ENCODE measurements at regions not wholly inside any gene's neighbourhood (a gene's known extent, or its start where the extent isn't known, plus 50 kb on each side); places are given as distances from the start of the nearest gene placed in this dataset.

DNA sequence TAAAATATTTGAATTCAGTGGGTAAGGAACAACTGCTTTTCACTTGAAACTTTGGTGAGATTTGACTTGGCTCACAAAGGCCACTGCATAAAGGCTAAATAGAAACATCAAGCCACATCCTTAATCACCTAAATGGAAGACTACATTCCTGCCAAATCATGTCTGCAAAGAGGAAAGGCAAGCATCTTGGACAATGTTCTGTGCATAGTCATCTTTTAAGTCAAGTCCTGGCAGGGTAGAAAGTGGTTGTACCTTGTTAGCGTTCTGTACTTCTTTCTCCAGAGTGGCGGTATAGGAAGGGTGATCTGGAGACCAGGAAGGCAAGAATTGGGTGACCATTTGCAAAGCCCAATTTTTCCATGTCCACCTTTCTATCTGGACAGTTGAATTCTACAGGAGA, 121.4 kb upstream of the SLC14A2 start:
- Histone ChIP-seq H3K4me3 (ENCODE audit: low read depth in 2 of 2, low read length in 2 of 2) (no peak overlapping the region), H3K27me3 (ENCODE audit: control insufficient read depth, insufficient read depth, low read length) (no peaks in the 10 kb centered on the region), H3K4me1 (ENCODE audit: control insufficient read depth, insufficient read depth, low read length) (no peaks in the 10 kb centered on the region), H3K9me3 (ENCODE audit: control insufficient read depth, insufficient read depth, low read depth, low read length) (no peaks in the 10 kb centered on the region), H3K27ac (ENCODE audit: low read length) (no peak overlapping the region), H3K36me3 (ENCODE audit: control insufficient read depth, insufficient read depth, low read length) (no peaks in the 10 kb centered on the region)
- DNase-seq (ENCODE audit: low read depth, low spot score) (no peak), ATAC-seq (no peak)
- in situ Hi-C loops (cut with HindIII; ENCODE audit: low pct_unique_long_range_greater_than_20kb, low sequenced_read_pairs), result no loop called here
- intact Hi-C loops (cut with micrococcal nuclease; ENCODE audit: unreplicated experiment), result no loop called here
- TF ChIP-seq SIN3A (IDR thresholded peaks at IDR 0.05; ENCODE audit: borderline replicate concordance, insufficient read depth, low read depth, low read length) (no peak), REST (IDR thresholded peaks at IDR 0.05; ENCODE audit: insufficient read depth in 1 of 2, low read depth in 2 of 2, low read length in 1 of 2) (no peak), TCF7L2 (IDR thresholded peaks at IDR 0.05; ENCODE audit: low read depth, low read length) (no peak), POLR2AphosphoS5 (IDR thresholded peaks at IDR 0.05; ENCODE audit: low read depth, low read length) (no peak), CTCF (IDR thresholded peaks at IDR 0.05) (no peak)
- BruUV-seq (replicated peaks), result no TSS peak
- CTCF ChIA-PET, result no interaction called here
- POLR2A ChIA-PET, result no interaction called here

GRCh38 chr18:45494811-45495210, 120.5 kb upstream of the SLC14A2 start:
- in situ Hi-C loops (cut with HindIII; ENCODE audit: low pct_unique_long_range_greater_than_20kb, low sequenced_read_pairs) (no loop called here), intact Hi-C loops (cut with micrococcal nuclease; ENCODE audit: unreplicated experiment) (no loop called here)
- TF ChIP-seq POLR2AphosphoS5 (IDR thresholded peaks at IDR 0.05; ENCODE audit: low read depth, low read length) (no peak), SIN3A (IDR thresholded peaks at IDR 0.05; ENCODE audit: borderline replicate concordance, insufficient read depth, low read depth, low read length) (no peak), CTCF (IDR thresholded peaks at IDR 0.05) (no peak), TCF7L2 (IDR thresholded peaks at IDR 0.05; ENCODE audit: low read depth, low read length) (no peak), REST (IDR thresholded peaks at IDR 0.05; ENCODE audit: insufficient read depth in 1 of 2, low read depth in 2 of 2, low read length in 1 of 2) (no peak)
- ChIA-PET POLR2A (no interaction called here), CTCF (no interaction called here)
- H3K4me1 ChIP-seq (ENCODE audit: control insufficient read depth, insufficient read depth, low read length), result no peaks in the 10 kb centered on the region
- no peaks in the 10 kb centered on the region for H3K27me3 ChIP-seq (ENCODE audit: control insufficient read depth, insufficient read depth, low read length)
- no peak overlapping the region for H3K27ac ChIP-seq (ENCODE audit: low read length)
- no peak for DNase-seq (ENCODE audit: low read depth, low spot score)
- no peak overlapping the region for H3K4me3 ChIP-seq (ENCODE audit: low read depth in 2 of 2, low read length in 2 of 2)
- no peak for ATAC-seq
- no peaks in the 10 kb centered on the region for H3K9me3 ChIP-seq (ENCODE audit: control insufficient read depth, insufficient read depth, low read depth, low read length)
- no TSS peak for BruUV-seq (replicated peaks)
- no peaks in the 10 kb centered on the region for H3K36me3 ChIP-seq (ENCODE audit: control insufficient read depth, insufficient read depth, low read length)

Data from Panc1 (cell line).